Stomach (tissue), 8 donors: ENCODE measurements at regions not wholly inside any gene's neighbourhood (a gene's known extent, or its start where the extent isn't known, plus 50 kb on each side); places are given as distances from the start of the nearest gene placed in this dataset.

Source experiments
- DNase-seq, 2 donors: peaks; one replicate each; pipeline versions ENCODE4 v3.0.0 to v3.0.0-alpha.2; 2013 to 2019
- H3K27ac ChIP-seq, 5 donors: fragments of 200-600 bp in 4 of 5; sonication (generic) in 4 of 5; one replicate each; pipeline ENCODE4 v1.5.1; 2013 to 2019; ENCODE audit warnings: mild to moderate bottlenecking in 1 of 5, moderate library complexity in 1 of 5
- H3K27me3 ChIP-seq, 3 donors: fragments of 200-600 bp; sonication (generic); one replicate each; pipeline ENCODE4 v1.5.1; 2017 to 2019; ENCODE audit warnings: mixed run types in 1 of 3
- H3K36me3 ChIP-seq, 4 donors: fragments of 200-600 bp; sonication (generic); 1 replicate in 3 of 4; 2 replicates in 1 of 4; pipeline ENCODE4 v1.5.1; 2016 to 2019
- H3K4me1 ChIP-seq, 4 donors: fragments of 200-600 bp; sonication (generic); one replicate each; pipeline ENCODE4 v1.5.1; 2016 to 2019
- H3K4me3 ChIP-seq, 4 donors: fragments of 200-600 bp; sonication (generic) in 3 of 4; one replicate each; pipeline ENCODE4 v1.5.1; 2016 to 2019; ENCODE audit warnings: mild to moderate bottlenecking in 1 of 4
- H3K9me3 ChIP-seq, 4 donors: fragments of 200-600 bp; sonication (generic); one replicate each; pipeline ENCODE4 v1.5.1; 2016 to 2019
- EP300 ChIP-seq: sonication (generic); formaldehyde crosslinking; IDR thresholded peaks from one replicate; pipeline ENCODE4 v1.6.1; 2017; ENCODE audit warnings: antibody characterized with exemption
- POLR2A ChIP-seq, 4 donors: fragments of 450-650 bp; IDR thresholded peaks; one replicate each; pipeline ENCODE4 v1.6.1; 2016; ENCODE audit warnings: antibody characterized with exemption in 4 of 4, control low read depth in 2 of 4, mild to moderate bottlenecking in 1 of 4, moderate library complexity in 1 of 4
- POLR2AphosphoS5 ChIP-seq, 3 donors: sonication (generic); formaldehyde crosslinking; IDR thresholded peaks; one replicate each; pipeline ENCODE4 v1.6.1; 2016; ENCODE audit warnings: antibody characterized with exemption in 3 of 3
- WGBS, 5 donors: extraction: QIAGEN DNeasy Blood & Tissue Kit in 3 of 5; methylation state at CpG; one replicate each; pipeline versions ENCODE4 v1.1.5 to v1.1.7; 2013 to 2018; 5-methylcytosine and 5-hydroxymethylcytosine counted together
- intact Hi-C: fragments of 100-400 bp; cut with DNase I; formaldehyde crosslinking; loops from one replicate; pipeline ENCODE4 v1.15.1; 2023; ENCODE audit warnings: low total_unique reads
- TF ChIP-seq, protein P1 (sequence below), 7 experiments: fragments of 450-650 bp in 4 of 7; fragments of 200-600 bp in 3 of 7; sonication (generic) in 3 of 7; IDR thresholded peaks; one replicate each; pipeline ENCODE4 v1.5.1; 2016 to 2019; ENCODE audit warnings: antibody characterized with exemption in 7 of 7, control low read depth in 2 of 7, mild to moderate bottlenecking in 1 of 7
- donor health status: healthy with polysubstance abuse.
- donor health status: Bipolar disorder and iron deficiency.
- donor health status: healthy.

DNA sequence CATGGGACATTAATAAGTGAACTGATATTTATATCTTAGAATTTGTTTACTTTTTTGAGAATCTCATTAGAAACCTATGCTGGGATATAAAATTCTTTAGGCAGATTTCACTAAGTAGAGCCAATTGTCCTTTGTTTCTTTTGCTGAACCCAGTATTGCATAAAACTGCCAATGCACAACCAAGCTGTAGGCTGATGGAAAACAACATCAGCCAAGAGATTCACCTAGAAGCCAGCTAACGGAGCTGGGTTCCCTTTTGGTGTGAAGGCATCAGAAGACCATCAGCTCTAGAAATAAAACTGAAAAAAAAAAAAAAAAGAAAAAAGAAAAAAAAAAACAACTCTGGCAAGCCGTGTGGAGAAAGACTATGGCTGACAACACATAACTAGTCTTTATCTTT lies 328.2 kb upstream of the PDE3A start:
- no peak for TF ChIP-seq POLR2AphosphoS5 (IDR thresholded peaks at IDR 0.05)
- TF ChIP-seq POLR2A (IDR thresholded peaks at IDR 0.05), result no peak
- no peak for TF ChIP-seq EP300
- TF ChIP-seq, protein P1, sequence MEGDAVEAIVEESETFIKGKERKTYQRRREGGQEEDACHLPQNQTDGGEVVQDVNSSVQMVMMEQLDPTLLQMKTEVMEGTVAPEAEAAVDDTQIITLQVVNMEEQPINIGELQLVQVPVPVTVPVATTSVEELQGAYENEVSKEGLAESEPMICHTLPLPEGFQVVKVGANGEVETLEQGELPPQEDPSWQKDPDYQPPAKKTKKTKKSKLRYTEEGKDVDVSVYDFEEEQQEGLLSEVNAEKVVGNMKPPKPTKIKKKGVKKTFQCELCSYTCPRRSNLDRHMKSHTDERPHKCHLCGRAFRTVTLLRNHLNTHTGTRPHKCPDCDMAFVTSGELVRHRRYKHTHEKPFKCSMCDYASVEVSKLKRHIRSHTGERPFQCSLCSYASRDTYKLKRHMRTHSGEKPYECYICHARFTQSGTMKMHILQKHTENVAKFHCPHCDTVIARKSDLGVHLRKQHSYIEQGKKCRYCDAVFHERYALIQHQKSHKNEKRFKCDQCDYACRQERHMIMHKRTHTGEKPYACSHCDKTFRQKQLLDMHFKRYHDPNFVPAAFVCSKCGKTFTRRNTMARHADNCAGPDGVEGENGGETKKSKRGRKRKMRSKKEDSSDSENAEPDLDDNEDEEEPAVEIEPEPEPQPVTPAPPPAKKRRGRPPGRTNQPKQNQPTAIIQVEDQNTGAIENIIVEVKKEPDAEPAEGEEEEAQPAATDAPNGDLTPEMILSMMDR (IDR thresholded peaks at IDR 0.05), result no peak
- Histone ChIP-seq H3K4me1 (peaks cover 0 to 5% (median 0%) of the 10 kb centered on the region in 4 donors), H3K4me3 (no peak overlapping the region), H3K9me3 (no peaks in the 10 kb centered on the region), H3K27ac (no peak overlapping the region), H3K27me3 (peaks cover 0 to 12% (median 0%) of the 10 kb centered on the region in 3 donors), H3K36me3 (no peaks in the 10 kb centered on the region)
- intact Hi-C loops, result no loop called here
- no peak for DNase-seq
- WGBS, 5 donors, result 55 to 77% (median 67%) methylated on average over 2 of the region's 2 CpGs

DNA sequence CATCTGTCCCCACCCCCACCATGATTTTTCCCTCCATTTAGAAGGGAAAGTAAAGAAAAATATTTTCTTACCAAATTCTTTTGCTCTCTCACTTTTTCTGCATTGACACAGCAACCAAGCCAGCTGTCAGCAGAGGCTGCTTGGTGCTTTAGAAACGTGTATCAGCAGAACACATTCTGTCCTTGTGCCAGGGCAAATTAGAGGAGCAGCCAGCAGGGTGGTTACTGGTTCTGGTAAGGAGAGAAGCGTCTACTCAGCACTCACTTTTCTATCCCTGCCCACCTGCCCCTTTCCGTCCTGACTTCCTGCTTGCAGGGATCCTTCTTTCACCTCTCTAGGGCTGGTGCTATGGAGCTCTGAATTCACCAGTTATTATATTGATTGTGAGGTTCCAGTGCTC lies 327.5 kb upstream of the PDE3A start:
- Histone ChIP-seq H3K27me3 (peaks cover 0 to 12% (median 0%) of the 10 kb centered on the region in 3 donors), H3K4me1 (peaks cover 0 to 5% (median 0%) of the 10 kb centered on the region in 4 donors), H3K36me3 (no peaks in the 10 kb centered on the region), H3K27ac (no peak overlapping the region), H3K9me3 (no peaks in the 10 kb centered on the region), H3K4me3 (no peak overlapping the region)
- intact Hi-C loops, result no loop called here
- 35 to 52% (median 45%) methylated on average over 3 of the region's 3 CpGs for WGBS, 5 donors
- peak in 1 of 2 donors; percentile 37 for DNase-seq
- TF ChIP-seq EP300 (no peak), POLR2A (IDR thresholded peaks at IDR 0.05) (no peak), POLR2AphosphoS5 (IDR thresholded peaks at IDR 0.05) (no peak)
- TF ChIP-seq, protein P1 (IDR thresholded peaks at IDR 0.05), result no peak

DNA sequence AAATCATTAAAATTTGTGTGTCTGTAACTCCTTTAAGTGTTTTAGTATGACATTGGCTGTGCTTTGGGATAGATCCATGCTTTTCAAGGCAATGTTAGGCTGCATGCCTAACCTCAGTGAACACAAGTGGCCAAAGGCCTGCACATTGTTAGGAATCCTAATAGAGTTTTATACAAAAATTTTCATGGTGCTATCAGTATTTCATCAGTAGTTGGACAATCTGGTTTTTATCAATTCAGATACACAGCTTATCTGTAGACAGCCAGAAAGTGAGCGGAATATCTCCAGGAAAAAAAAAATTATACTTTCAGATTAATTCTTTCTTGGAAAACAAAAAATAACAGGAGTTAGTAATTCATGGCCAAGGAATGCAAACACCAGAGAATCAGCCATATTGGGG lies 324.0 kb upstream of the PDE3A start:
- H3K36me3 ChIP-seq, result no peaks in the 10 kb centered on the region
- peaks cover 0 to 5% (median 0%) of the 10 kb centered on the region in 4 donors for H3K4me1 ChIP-seq
- intact Hi-C loops, result no loop called here
- TF ChIP-seq, protein P1 (IDR thresholded peaks at IDR 0.05), result no peak
- TF ChIP-seq POLR2A (IDR thresholded peaks at IDR 0.05), result no peak
- no peak for TF ChIP-seq POLR2AphosphoS5 (IDR thresholded peaks at IDR 0.05)
- H3K9me3 ChIP-seq, result no peaks in the 10 kb centered on the region
- DNase-seq, result peak in 1 of 2 donors; percentile 36
- H3K27me3 ChIP-seq, result peaks cover 0 to 7% (median 0%) of the 10 kb centered on the region in 3 donors
- H3K4me3 ChIP-seq, result no peak overlapping the region
- WGBS, 5 donors, result 60 to 78% (median 67%) methylated on average over 1 of the region's 1 CpG
- H3K27ac ChIP-seq, result peak overlapping the region in 1 of 5 donors; percentile 14

DNA sequence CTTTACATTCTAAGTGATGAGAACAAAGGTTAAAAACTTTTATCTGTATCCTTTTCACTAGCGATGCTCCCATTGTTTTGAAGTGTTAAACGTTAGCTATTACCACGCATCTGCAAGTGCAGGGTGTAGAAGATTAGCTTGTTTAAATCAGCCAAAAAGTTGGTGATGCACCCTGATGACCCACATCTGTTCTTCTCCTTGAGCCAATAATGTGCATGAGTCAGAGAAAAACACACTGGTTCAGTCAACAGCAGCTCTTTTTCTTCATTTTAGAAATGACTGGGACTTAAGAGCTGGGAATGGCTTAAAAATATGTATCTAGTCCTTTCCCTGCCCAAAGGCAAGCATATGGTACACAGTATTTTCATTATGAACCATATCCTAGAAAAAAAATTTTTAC lies 323.5 kb upstream of the PDE3A start:
- Histone ChIP-seq H3K36me3 (no peaks in the 10 kb centered on the region), H3K4me3 (no peak overlapping the region), H3K27ac (peak overlapping the region in 2 of 5 donors; percentile 14 to 18), H3K27me3 (peaks cover 0 to 7% (median 0%) of the 10 kb centered on the region in 3 donors), H3K9me3 (no peaks in the 10 kb centered on the region), H3K4me1 (peaks cover 0 to 5% (median 0%) of the 10 kb centered on the region in 4 donors)
- intact Hi-C loops, result no loop called here
- 49 to 74% (median 60%) methylated on average over 3 of the region's 3 CpGs for WGBS, 5 donors
- TF ChIP-seq EP300 (no peak), POLR2AphosphoS5 (IDR thresholded peaks at IDR 0.05) (peak in 1 of 3 donors; percentile 15)
- peak in 1 of 2 donors; percentile 73 for DNase-seq

DNA sequence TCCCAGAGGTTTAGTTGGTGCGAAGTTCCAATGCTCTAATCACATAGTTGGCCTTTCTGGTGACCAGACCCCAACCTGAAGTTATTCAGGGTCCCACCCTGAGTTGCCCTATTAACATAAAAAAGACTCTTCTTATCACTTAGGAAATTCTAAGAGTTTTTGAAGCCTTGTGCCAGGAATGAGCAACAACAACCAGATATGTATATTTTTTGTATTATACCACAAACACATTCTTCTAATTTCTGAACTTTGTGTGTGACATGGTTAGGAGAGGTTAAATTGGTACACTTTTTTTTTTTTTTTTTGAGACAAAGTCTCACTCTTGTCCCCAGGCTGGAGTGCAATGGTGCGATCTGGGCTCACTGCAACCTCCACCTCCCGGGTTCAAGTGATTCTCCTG lies 320.4 kb upstream of the PDE3A start:
- Histone ChIP-seq H3K27me3 (no peaks in the 10 kb centered on the region), H3K36me3 (no peaks in the 10 kb centered on the region), H3K4me3 (no peak overlapping the region), H3K27ac (no peak overlapping the region), H3K9me3 (no peaks in the 10 kb centered on the region), H3K4me1 (no peaks in the 10 kb centered on the region)
- intact Hi-C loops, result no loop called here
- no peak for DNase-seq
- TF ChIP-seq, protein P1 (IDR thresholded peaks at IDR 0.05), result no peak
- TF ChIP-seq EP300, result no peak
- no peak for TF ChIP-seq POLR2AphosphoS5 (IDR thresholded peaks at IDR 0.05)
- no peak for TF ChIP-seq POLR2A (IDR thresholded peaks at IDR 0.05)
- WGBS, 5 donors, result 90 to 100% (median 92%) methylated on average over 3 of the region's 3 CpGs
